ENCODE measurements at regions not wholly inside any gene's neighbourhood (a gene's known extent, or its start where the extent isn't known, plus 50 kb on each side); places are given as distances from the start of the nearest gene placed in this dataset.

GRCh38 chr6:111973927-111974639, 79.8 kb upstream of the CCN6 start:
- DNase-seq (ENCODE audit: low read depth, low spot score): no peak
- Histone ChIP-seq H3K27me3 (ENCODE audit: insufficient read depth, insufficient read length) (no peaks in the 10 kb centered on the region), H3K36me3 (ENCODE audit: insufficient read depth, insufficient read length, low read length) (no peaks in the 10 kb centered on the region), H3K4me3 (ENCODE audit: insufficient read length, low read depth) (no peak overlapping the region), H3K4me1 (ENCODE audit: insufficient read depth, insufficient read length) (no peaks in the 10 kb centered on the region), H3K9ac (ENCODE audit: insufficient read length, low read depth) (no peak overlapping the region), H3K9me3 (ENCODE audit: insufficient read depth, low read length) (no peaks in the 10 kb centered on the region)
- TF ChIP-seq YY1 (IDR thresholded peaks at IDR 0.05; ENCODE audit: insufficient read depth, insufficient read length) (no peak), ZNF274 (IDR thresholded peaks at IDR 0.05; ENCODE audit: low read depth, low read length) (no peak), SUZ12 (IDR thresholded peaks at IDR 0.05; ENCODE audit: extremely low read depth, insufficient read depth, insufficient read length) (no peak)

DNA sequence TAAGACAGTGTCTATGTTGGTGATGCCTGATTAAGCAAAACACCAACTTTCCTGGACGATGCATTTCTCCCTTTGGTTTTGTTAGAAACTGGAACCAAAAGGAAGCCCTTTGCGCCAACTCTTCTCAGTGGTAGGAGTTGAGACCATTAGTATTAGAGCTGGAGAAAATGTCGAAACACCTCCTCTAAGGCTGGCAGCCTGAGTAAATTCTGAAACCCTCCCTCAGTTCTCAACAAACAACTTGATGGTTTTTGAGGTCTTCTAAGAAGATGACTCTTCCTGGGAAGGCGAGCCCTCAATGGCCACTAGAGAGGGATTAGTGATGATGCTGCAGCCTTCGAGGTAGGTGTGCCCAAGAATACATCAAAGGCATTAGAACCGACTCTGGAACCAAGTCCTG, 78.4 kb upstream of the CCN6 start:
- Histone ChIP-seq H3K9me3 (ENCODE audit: insufficient read depth, low read length) (no peaks in the 10 kb centered on the region), H3K36me3 (ENCODE audit: insufficient read depth, insufficient read length, low read length) (no peaks in the 10 kb centered on the region), H3K27me3 (ENCODE audit: insufficient read depth, insufficient read length) (no peaks in the 10 kb centered on the region), H3K4me1 (ENCODE audit: insufficient read depth, insufficient read length) (no peaks in the 10 kb centered on the region), H3K4me3 (ENCODE audit: insufficient read length, low read depth) (no peak overlapping the region), H3K9ac (ENCODE audit: insufficient read length, low read depth) (no peak overlapping the region)
- DNase-seq (ENCODE audit: low read depth, low spot score): no peak
- TF ChIP-seq ZNF274 (IDR thresholded peaks at IDR 0.05; ENCODE audit: low read depth, low read length) (no peak), YY1 (IDR thresholded peaks at IDR 0.05; ENCODE audit: insufficient read depth, insufficient read length) (no peak), SUZ12 (IDR thresholded peaks at IDR 0.05; ENCODE audit: extremely low read depth, insufficient read depth, insufficient read length) (no peak)

- Histone ChIP-seq H3K27me3 (ENCODE audit: insufficient read depth, insufficient read length) (no peaks in the 10 kb centered on the region), H3K36me3 (ENCODE audit: insufficient read depth, insufficient read length, low read length) (no peaks in the 10 kb centered on the region), H3K9ac (ENCODE audit: insufficient read length, low read depth) (no peak overlapping the region), H3K4me3 (ENCODE audit: insufficient read length, low read depth) (no peak overlapping the region), H3K4me1 (ENCODE audit: insufficient read depth, insufficient read length) (no peaks in the 10 kb centered on the region), H3K9me3 (ENCODE audit: insufficient read depth, low read length) (no peaks in the 10 kb centered on the region)
- no peak for DNase-seq (ENCODE audit: low read depth, low spot score)
- TF ChIP-seq SUZ12 (IDR thresholded peaks at IDR 0.05; ENCODE audit: extremely low read depth, insufficient read depth, insufficient read length): no peak
- TF ChIP-seq ZNF274 (IDR thresholded peaks at IDR 0.05; ENCODE audit: low read depth, low read length): no peak
- no peak for TF ChIP-seq YY1 (IDR thresholded peaks at IDR 0.05; ENCODE audit: insufficient read depth, insufficient read length)
These were observed 77.8 kb upstream of the CCN6 start for GRCh38 chr6:111976139-111976538.

DNA sequence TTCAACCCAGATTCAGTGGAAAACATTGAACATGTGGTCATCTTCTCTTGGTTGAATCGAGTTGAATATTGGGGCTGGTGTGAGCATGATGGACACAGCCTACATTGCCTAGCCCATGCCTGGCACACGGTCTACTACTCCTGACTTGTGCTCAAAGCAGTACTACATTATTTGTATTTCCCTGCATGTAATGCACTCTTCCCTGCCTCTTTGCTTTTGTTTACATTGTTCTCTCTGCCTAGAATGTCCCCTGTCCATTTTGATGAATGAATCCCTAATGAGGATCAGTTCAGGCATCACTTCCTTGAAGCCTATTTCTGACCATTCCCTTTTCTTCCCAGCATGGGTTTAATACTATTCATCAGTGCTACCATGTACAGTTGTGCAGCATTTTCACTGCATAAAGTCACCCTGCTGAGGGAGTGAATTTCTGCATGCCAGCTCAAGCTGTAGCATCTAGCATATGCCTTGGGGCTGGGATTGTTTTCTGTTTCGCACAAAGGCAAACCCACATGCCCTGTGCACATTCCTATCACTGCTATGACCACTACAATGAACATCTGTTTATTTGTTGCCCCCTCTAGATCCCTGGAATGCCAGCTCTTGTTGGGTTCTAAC, 75.3 kb upstream of the CCN6 start:
- no peak for TF ChIP-seq ZNF274 (IDR thresholded peaks at IDR 0.05; ENCODE audit: low read depth, low read length)
- no peak for TF ChIP-seq YY1 (IDR thresholded peaks at IDR 0.05; ENCODE audit: insufficient read depth, insufficient read length)
- TF ChIP-seq SUZ12 (IDR thresholded peaks at IDR 0.05; ENCODE audit: extremely low read depth, insufficient read depth, insufficient read length): no peak
- Histone ChIP-seq H3K27me3 (ENCODE audit: insufficient read depth, insufficient read length) (no peaks in the 10 kb centered on the region), H3K36me3 (ENCODE audit: insufficient read depth, insufficient read length, low read length) (no peaks in the 10 kb centered on the region), H3K9ac (ENCODE audit: insufficient read length, low read depth) (no peak overlapping the region), H3K4me3 (ENCODE audit: insufficient read length, low read depth) (no peak overlapping the region), H3K4me1 (ENCODE audit: insufficient read depth, insufficient read length) (no peaks in the 10 kb centered on the region), H3K9me3 (ENCODE audit: insufficient read depth, low read length) (no peaks in the 10 kb centered on the region)
- no peak for DNase-seq (ENCODE audit: low read depth, low spot score)

DNA sequence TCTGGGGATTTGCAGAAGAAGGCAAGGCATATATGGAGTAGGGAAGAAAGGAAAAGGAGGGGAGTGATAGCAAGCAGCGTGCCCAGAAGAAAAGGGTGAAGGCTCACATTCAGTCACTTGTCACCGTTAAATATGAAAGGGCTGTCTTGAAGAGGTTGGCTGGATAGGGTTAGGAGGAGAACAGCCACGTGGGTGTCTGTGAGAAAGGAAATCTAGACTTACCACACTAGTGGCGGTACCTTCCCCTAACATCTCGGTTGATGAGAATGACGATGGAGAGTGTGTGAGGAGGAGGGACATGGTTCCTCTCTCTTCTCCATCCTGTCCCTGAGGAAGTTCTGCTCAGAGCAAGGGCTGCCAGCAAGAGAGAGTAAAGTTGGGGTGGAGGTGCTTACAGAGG, 74.3 kb upstream of the CCN6 start:
- Histone ChIP-seq H3K9me3 (ENCODE audit: insufficient read depth, low read length) (no peaks in the 10 kb centered on the region), H3K4me3 (ENCODE audit: insufficient read length, low read depth) (no peak overlapping the region), H3K4me1 (ENCODE audit: insufficient read depth, insufficient read length) (no peaks in the 10 kb centered on the region), H3K27me3 (ENCODE audit: insufficient read depth, insufficient read length) (no peaks in the 10 kb centered on the region), H3K36me3 (ENCODE audit: insufficient read depth, insufficient read length, low read length) (no peaks in the 10 kb centered on the region), H3K9ac (ENCODE audit: insufficient read length, low read depth) (no peak overlapping the region)
- TF ChIP-seq YY1 (IDR thresholded peaks at IDR 0.05; ENCODE audit: insufficient read depth, insufficient read length) (no peak), ZNF274 (IDR thresholded peaks at IDR 0.05; ENCODE audit: low read depth, low read length) (no peak), SUZ12 (IDR thresholded peaks at IDR 0.05; ENCODE audit: extremely low read depth, insufficient read depth, insufficient read length) (no peak)
- no peak for DNase-seq (ENCODE audit: low read depth, low spot score)

GRCh38 chr6:111980143-111980542, 73.8 kb upstream of the CCN6 start:
- H3K36me3 ChIP-seq (ENCODE audit: insufficient read depth, insufficient read length, low read length): no peaks in the 10 kb centered on the region
- no peak for DNase-seq (ENCODE audit: low read depth, low spot score)
- no peaks in the 10 kb centered on the region for H3K9me3 ChIP-seq (ENCODE audit: insufficient read depth, low read length)
- H3K4me1 ChIP-seq (ENCODE audit: insufficient read depth, insufficient read length): peaks cover 1% of the 10 kb centered on the region
- no peak overlapping the region for H3K9ac ChIP-seq (ENCODE audit: insufficient read length, low read depth)
- no peaks in the 10 kb centered on the region for H3K27me3 ChIP-seq (ENCODE audit: insufficient read depth, insufficient read length)
- TF ChIP-seq YY1 (IDR thresholded peaks at IDR 0.05; ENCODE audit: insufficient read depth, insufficient read length) (no peak), ZNF274 (IDR thresholded peaks at IDR 0.05; ENCODE audit: low read depth, low read length) (no peak), SUZ12 (IDR thresholded peaks at IDR 0.05; ENCODE audit: extremely low read depth, insufficient read depth, insufficient read length) (no peak)
- H3K4me3 ChIP-seq (ENCODE audit: insufficient read length, low read depth): no peak overlapping the region

- DNase-seq (ENCODE audit: low read depth, low spot score): no peak
- TF ChIP-seq SUZ12 (IDR thresholded peaks at IDR 0.05; ENCODE audit: extremely low read depth, insufficient read depth, insufficient read length) (no peak), YY1 (IDR thresholded peaks at IDR 0.05; ENCODE audit: insufficient read depth, insufficient read length) (no peak), ZNF274 (IDR thresholded peaks at IDR 0.05; ENCODE audit: low read depth, low read length) (no peak)
- H3K4me1 ChIP-seq (ENCODE audit: insufficient read depth, insufficient read length): peaks cover 2% of the 10 kb centered on the region
- no peaks in the 10 kb centered on the region for H3K9me3 ChIP-seq (ENCODE audit: insufficient read depth, low read length)
- H3K36me3 ChIP-seq (ENCODE audit: insufficient read depth, insufficient read length, low read length): no peaks in the 10 kb centered on the region
- H3K27me3 ChIP-seq (ENCODE audit: insufficient read depth, insufficient read length): no peaks in the 10 kb centered on the region
- H3K9ac ChIP-seq (ENCODE audit: insufficient read length, low read depth): no peak overlapping the region
- H3K4me3 ChIP-seq (ENCODE audit: insufficient read length, low read depth): no peak overlapping the region
These were observed 72.7 kb upstream of the CCN6 start for GRCh38 chr6:111980971-111981840.
